DND-41 (cell line): ENCODE measurements at regions not wholly inside any gene's neighbourhood (a gene's known extent, or its start where the extent isn't known, plus 50 kb on each side); places are given as distances from the start of the nearest gene placed in this dataset.

ENCODE experiments used
- EZH2 ChIP-seq: IDR thresholded peaks from 3 replicates; pipeline ENCODE4 v1.6.1; 2012; ENCODE audit warnings: borderline replicate concordance, low read depth, mild to moderate bottlenecking, moderate library complexity, low read length, inconsistent platforms; ENCODE audit not compliant: severe bottlenecking
- TF ChIP-seq, protein P1 (sequence below): IDR thresholded peaks from 2 replicates; pipeline ENCODE4 v1.5.1; 2012; ENCODE audit warnings: borderline replicate concordance, low read length, moderate library complexity, mild to moderate bottlenecking; ENCODE audit not compliant: poor library complexity, severe bottlenecking; ENCODE audit errors: extremely low read depth

DNA sequence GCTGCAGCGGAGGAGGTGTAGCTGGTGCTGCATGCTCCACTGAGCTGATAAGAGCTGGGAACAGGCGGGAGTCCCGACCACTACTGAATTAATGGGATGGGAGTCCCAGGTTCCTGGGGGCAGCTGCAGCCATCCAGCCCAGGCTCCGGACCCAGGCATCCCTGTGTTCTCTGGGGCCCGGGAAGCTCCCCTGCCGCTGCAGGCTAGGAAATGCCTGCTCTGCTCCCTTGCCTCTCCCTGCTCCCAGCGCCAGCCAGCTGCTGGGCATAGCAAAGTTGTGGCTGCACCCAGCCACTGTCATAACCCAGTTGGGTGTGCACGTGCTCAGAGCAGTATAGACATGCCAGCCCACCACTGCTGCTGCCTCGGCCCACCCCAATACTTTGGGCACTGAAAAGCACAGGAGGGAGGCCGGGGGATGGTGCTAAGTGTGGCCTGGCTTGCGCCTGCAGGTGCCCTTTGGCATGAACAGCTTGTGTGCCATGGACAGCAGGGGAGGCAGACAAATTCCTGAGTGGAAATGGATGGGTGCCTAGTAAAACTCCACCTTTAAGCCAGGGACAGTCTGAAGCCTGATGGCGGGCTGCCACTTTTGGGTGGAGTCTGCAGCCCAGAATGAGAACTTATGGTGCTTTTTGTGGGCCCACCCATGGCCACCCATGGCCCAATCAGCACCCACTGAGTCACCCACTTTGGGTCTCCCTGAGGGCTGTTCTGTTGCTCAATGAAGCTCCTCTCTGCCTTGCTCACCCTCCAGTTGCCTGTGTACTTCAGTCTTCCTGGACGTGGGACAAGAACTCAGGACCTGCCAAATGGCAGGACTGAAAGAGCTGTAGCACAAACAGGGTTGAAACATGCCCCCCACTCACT, 219.3 kb upstream of the TMEFF2 start:
- TF ChIP-seq, protein P1, sequence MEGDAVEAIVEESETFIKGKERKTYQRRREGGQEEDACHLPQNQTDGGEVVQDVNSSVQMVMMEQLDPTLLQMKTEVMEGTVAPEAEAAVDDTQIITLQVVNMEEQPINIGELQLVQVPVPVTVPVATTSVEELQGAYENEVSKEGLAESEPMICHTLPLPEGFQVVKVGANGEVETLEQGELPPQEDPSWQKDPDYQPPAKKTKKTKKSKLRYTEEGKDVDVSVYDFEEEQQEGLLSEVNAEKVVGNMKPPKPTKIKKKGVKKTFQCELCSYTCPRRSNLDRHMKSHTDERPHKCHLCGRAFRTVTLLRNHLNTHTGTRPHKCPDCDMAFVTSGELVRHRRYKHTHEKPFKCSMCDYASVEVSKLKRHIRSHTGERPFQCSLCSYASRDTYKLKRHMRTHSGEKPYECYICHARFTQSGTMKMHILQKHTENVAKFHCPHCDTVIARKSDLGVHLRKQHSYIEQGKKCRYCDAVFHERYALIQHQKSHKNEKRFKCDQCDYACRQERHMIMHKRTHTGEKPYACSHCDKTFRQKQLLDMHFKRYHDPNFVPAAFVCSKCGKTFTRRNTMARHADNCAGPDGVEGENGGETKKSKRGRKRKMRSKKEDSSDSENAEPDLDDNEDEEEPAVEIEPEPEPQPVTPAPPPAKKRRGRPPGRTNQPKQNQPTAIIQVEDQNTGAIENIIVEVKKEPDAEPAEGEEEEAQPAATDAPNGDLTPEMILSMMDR = no peak
- no peak for TF ChIP-seq EZH2
